ENCODE measurements at regions not wholly inside any gene's neighbourhood (a gene's known extent, or its start where the extent isn't known, plus 50 kb on each side); places are given as distances from the start of the nearest gene placed in this dataset.

DNA sequence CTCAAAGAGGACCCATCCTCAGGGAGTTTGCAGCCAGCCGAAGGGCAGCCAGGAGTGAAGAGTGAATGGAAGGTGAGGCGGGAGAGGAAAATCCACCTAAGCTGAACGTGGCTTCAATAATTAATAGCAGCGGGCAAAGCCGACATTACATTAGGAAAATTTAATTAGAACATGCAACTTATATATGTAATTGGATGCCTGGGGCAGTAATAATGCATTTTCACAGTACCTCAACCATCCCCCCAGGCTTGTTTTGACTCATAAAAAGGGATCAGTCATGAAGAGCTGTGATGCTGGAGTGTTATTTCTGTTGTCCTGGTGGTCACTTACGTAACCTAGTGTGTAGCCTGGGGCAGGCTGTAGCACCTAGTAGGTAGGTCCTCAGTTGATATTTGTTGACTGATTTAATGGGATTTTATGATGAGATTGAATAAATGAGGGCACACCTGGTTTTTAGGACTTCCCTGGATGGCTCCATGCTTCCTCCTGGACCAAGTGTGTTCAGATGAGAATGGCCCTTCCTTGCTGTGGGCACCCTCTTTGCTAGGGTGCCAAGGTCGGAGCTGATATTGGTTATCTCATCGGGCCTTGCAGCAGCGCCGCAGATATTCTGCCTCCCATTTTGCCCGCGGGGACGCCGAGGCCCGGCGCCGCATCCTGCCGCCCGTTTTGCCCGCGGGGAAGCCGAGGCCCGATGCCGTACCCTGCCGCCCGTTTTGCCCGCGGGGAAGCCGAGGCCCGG, 128.8 kb downstream of the CDH26 start:
- TF ChIP-seq, protein P1, sequence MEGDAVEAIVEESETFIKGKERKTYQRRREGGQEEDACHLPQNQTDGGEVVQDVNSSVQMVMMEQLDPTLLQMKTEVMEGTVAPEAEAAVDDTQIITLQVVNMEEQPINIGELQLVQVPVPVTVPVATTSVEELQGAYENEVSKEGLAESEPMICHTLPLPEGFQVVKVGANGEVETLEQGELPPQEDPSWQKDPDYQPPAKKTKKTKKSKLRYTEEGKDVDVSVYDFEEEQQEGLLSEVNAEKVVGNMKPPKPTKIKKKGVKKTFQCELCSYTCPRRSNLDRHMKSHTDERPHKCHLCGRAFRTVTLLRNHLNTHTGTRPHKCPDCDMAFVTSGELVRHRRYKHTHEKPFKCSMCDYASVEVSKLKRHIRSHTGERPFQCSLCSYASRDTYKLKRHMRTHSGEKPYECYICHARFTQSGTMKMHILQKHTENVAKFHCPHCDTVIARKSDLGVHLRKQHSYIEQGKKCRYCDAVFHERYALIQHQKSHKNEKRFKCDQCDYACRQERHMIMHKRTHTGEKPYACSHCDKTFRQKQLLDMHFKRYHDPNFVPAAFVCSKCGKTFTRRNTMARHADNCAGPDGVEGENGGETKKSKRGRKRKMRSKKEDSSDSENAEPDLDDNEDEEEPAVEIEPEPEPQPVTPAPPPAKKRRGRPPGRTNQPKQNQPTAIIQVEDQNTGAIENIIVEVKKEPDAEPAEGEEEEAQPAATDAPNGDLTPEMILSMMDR (conservative IDR thresholded peaks at IDR 0.05; ENCODE audit: low read depth, low read length), result no peak
- DNase-seq (ENCODE audit: low read depth), result no peak
- no peak overlapping the region for H3K4me3 ChIP-seq (ENCODE audit: low read depth, low read length)

DNA sequence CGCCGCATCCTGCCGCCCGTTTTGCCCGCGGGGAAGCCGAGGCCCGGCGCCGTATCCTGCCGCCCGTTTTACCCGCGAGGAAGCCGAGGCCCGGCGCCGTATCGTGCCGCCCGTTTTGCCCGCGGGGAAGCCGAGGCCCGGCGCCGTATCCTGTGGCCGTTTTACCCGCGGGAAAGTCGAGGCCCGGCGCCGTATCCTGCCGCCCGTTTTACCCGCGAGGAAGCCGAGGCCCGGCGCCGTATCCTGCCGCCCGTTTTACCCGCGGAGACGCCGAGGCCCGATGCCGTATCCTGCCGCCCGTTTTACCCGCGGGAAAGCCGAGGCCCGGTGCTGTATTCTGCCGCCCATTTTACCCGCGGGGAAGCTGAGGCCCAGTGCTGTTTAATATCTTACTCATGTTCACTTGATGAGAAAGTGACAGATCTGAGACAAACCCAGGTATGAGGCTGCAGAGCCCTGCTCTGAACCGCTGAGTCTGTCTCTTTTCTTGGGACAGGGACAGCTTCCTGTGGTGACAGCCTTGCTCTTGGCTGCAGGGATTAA, 129.4 kb downstream of the CDH26 start:
- TF ChIP-seq, protein P1 (conservative IDR thresholded peaks at IDR 0.05; ENCODE audit: low read depth, low read length), result no peak
- DNase-seq (ENCODE audit: low read depth), result no peak
- no peak overlapping the region for H3K4me3 ChIP-seq (ENCODE audit: low read depth, low read length)

DNA sequence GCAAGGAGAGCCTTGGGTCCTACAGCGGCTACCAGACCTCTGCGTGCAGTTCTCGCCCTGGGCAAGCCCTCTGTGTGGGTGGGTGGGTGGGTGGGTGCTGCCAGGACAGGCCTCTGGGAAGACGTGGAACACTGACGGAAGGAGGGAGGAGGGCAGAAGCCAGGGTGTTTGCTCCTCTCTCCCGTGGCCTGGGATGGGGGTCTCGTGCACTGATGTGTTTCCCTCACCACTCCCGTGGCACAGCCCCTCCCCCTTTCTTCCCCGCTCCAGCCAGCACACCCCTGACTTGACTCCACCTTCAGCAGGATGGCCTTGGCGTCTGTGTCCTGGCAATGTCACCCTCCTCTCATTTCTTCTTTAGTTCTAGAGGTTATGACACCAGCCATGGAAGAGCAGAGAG, 130.0 kb downstream of the CDH26 start:
- DNase-seq (ENCODE audit: low read depth), result no peak
- H3K4me3 ChIP-seq (ENCODE audit: low read depth, low read length), result no peak overlapping the region
- TF ChIP-seq, protein P1 (conservative IDR thresholded peaks at IDR 0.05; ENCODE audit: low read depth, low read length), result no peak

DNA sequence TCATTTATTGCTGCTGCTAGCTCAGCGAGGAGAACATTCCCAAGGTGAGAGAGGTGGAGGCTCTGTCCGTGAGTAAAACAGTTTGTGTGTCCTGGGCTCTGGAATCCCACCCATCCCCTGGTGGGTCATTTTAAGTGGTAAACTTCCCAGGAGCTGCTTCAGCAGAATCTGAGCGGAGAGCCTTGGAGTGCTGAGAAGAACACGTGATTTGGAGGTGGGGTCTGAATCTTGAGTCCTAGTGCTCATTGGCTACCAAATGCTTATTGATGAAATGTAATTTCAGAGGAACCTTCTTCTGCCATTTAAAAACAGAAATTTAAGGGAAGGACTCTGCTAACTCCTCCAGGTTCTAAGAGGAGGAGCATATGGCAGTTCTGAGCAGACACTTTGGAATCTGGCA, 132.4 kb downstream of the CDH26 start:
- DNase-seq (ENCODE audit: low read depth), result no peak
- no peak overlapping the region for H3K4me3 ChIP-seq (ENCODE audit: low read depth, low read length)
- TF ChIP-seq, protein P1 (conservative IDR thresholded peaks at IDR 0.05; ENCODE audit: low read depth, low read length), result no peak

DNA sequence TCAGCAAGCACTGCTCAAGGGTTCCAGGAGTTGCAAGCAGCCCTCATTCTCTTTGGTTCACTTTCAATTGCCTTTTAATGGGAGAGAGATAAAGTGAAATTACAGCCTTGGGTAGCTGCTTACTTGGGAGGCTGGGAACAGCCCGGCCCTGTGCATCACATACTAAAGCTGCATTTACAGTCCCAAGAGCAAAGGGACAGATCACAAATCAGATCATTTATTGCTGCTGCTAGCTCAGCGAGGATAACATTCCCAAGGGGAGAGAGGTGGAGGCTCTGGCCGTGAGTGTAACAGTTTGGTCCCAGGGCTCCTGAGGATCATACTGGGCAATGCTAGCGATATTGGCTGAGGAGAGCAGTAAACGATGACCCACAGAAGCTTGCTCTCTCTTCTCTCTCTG, 133.1 kb downstream of the CDH26 start:
- DNase-seq (ENCODE audit: low read depth), result no peak
- no peak overlapping the region for H3K4me3 ChIP-seq (ENCODE audit: low read depth, low read length)
- TF ChIP-seq, protein P1 (conservative IDR thresholded peaks at IDR 0.05; ENCODE audit: low read depth, low read length), result no peak

DNA sequence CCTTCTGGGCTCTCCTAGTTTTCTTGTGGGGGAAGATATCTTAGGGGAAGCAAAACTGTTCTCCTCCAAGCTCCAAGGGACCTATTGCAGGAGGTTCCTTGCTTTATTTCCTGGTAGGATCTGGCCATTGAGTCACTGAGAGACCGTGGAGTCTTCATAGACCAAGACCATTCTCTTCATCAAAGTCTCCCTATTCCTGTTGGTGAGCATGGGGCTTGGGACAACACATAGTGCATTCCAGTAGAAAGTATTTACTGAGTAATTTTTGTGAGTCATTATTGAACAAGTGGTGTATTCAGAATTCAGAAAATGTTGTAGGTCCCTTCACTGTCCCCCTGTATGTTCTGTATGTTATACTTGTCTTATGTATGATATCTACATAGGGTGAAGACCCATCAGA, 133.6 kb downstream of the CDH26 start:
- DNase-seq (ENCODE audit: low read depth), result no peak
- TF ChIP-seq, protein P1 (conservative IDR thresholded peaks at IDR 0.05; ENCODE audit: low read depth, low read length), result no peak
- no peak overlapping the region for H3K4me3 ChIP-seq (ENCODE audit: low read depth, low read length)

DNA sequence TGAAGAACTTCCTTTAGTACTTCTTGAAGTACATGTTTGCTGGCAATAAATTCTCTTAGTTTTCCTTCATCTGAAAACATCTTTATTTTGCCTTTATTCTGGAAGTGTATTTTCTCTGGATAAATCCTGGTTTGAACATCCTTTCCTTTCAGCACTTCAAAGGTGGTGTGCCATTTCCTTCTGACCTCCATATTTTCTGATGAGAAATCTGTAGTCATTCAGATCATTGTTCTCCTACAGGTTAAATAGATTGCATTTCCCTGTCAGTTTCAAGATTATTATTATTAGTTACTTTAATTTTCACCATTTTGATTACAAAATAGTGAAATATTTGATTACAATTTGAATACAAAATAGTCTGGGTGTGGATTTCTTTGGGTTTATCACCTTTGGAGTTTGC, 134.5 kb downstream of the CDH26 start:
- H3K4me3 ChIP-seq (ENCODE audit: low read depth, low read length), result no peak overlapping the region
- TF ChIP-seq, protein P1 (conservative IDR thresholded peaks at IDR 0.05; ENCODE audit: low read depth, low read length), result no peak
- no peak for DNase-seq (ENCODE audit: low read depth)
